ENCODE measurements at regions not wholly inside any gene's neighbourhood (a gene's known extent, or its start where the extent isn't known, plus 50 kb on each side); places are given as distances from the start of the nearest gene placed in this dataset.

DNA sequence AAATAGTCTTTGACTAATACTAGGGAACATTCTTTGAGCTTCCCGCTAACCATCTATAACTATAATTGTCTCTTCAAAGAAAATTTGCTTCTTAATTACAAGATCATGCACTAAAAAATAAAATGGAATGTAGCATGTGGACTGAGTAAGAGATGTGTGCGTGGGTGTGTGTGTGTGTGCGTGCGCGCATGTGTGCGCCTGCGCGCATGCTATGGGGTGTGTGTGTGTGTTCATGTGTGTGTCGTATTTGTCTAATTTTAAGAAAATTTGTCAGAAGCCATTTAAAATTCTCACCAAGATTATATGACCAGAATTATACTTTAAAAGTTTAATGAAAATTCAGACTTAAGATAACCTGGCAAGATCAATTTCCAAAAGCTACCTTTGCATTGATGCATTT lies 593.0 kb downstream of the ACTL7B start (continued):
- TF ChIP-seq ZNF462 (CRISPR knock-in tag; IDR thresholded peaks at IDR 0.05), result no peak

GRCh38 chr9:108259917-108260675 lies 595.7 kb downstream of the ACTL7B start:
- H3K36me3 Mint-ChIP-seq (ENCODE audit: low read depth), result no peaks in the 10 kb centered on the region
- no peaks in the 10 kb centered on the region for H3K4me1 ChIP-seq (ENCODE audit: insufficient read depth)
- no peak overlapping the region for H3K4me3 Mint-ChIP-seq
- H3K4me1 Mint-ChIP-seq, result no peaks in the 10 kb centered on the region
- no peak overlapping the region for H3K27ac ChIP-seq (ENCODE audit: low read depth)
- no peaks in the 10 kb centered on the region for H3K36me3 ChIP-seq (ENCODE audit: insufficient read depth)
- no peak overlapping the region for H2AFZ ChIP-seq
- no peaks in the 10 kb centered on the region for H3F3A ChIP-seq (replicated peaks; ENCODE audit: low read depth)
- ATAC-seq (no peak), DNase-seq (ENCODE audit: low spot score) (no peak)
- H4K20me1 ChIP-seq (replicated peaks; ENCODE audit: insufficient read depth), result no peaks in the 10 kb centered on the region
- no peak for TF ChIP-seq STAT1 (IDR thresholded peaks at IDR 0.05; ENCODE audit: unreplicated experiment)
- H3K9me2 ChIP-seq (ENCODE audit: insufficient read depth), result peaks cover 9% of the 10 kb centered on the region; the same call in 1 of the 2 replicates
- H3K27ac Mint-ChIP-seq, result no peak overlapping the region
- no peak overlapping the region for H3K4me2 ChIP-seq
- no peak overlapping the region for H3K4me3 ChIP-seq
- no peaks in the 10 kb centered on the region for H3K9me3 Mint-ChIP-seq
- H3K79me2 ChIP-seq (replicated peaks; ENCODE audit: insufficient read depth), result no peaks in the 10 kb centered on the region
- no peaks in the 10 kb centered on the region for H3K27me3 ChIP-seq (ENCODE audit: insufficient read depth)
- no peaks in the 10 kb centered on the region for H3K27me3 Mint-ChIP-seq (ENCODE audit: insufficient read depth, low read depth, poor library complexity)

GRCh38 chr9:108258640-108259039 lies 597.1 kb downstream of the ACTL7B start:
- no peaks in the 10 kb centered on the region for H4K20me1 ChIP-seq (replicated peaks; ENCODE audit: insufficient read depth)
- H3K4me1 ChIP-seq (ENCODE audit: insufficient read depth), result no peaks in the 10 kb centered on the region
- H3K27ac ChIP-seq (ENCODE audit: low read depth), result no peak overlapping the region
- no peaks in the 10 kb centered on the region for H3K79me2 ChIP-seq (replicated peaks; ENCODE audit: insufficient read depth)
- Mint-ChIP-seq H3K36me3 (ENCODE audit: low read depth) (no peaks in the 10 kb centered on the region), H3K4me3 (no peak overlapping the region), H3K4me1 (no peaks in the 10 kb centered on the region), H3K9me3 (no peaks in the 10 kb centered on the region), H3K27ac (no peak overlapping the region), H3K27me3 (ENCODE audit: insufficient read depth, low read depth, poor library complexity) (no peaks in the 10 kb centered on the region)
- H3K4me3 ChIP-seq, result no peak overlapping the region
- peaks cover 4% of the 10 kb centered on the region; the same call in 1 of the 2 replicates for H3K9me2 ChIP-seq (ENCODE audit: insufficient read depth)
- no peak overlapping the region for H2AFZ ChIP-seq
- no peak overlapping the region for H3K4me2 ChIP-seq
- no peaks in the 10 kb centered on the region for H3K36me3 ChIP-seq (ENCODE audit: insufficient read depth)
- H3F3A ChIP-seq (replicated peaks; ENCODE audit: low read depth), result no peaks in the 10 kb centered on the region
- H3K27me3 ChIP-seq (ENCODE audit: insufficient read depth), result no peaks in the 10 kb centered on the region
- DNase-seq (ENCODE audit: low spot score) (no peak), ATAC-seq (no peak)
- no peak for TF ChIP-seq ZNF114 (CRISPR knock-in tag; IDR thresholded peaks at IDR 0.05)
- TF ChIP-seq STAT1 (IDR thresholded peaks at IDR 0.05; ENCODE audit: unreplicated experiment), result no peak
- no peak for TF ChIP-seq REST (IDR thresholded peaks at IDR 0.05; ENCODE audit: unreplicated experiment)
- no peak for TF ChIP-seq EZH2phosphoT487 (IDR thresholded peaks at IDR 0.05; ENCODE audit: unreplicated experiment)

Data from GM23338 (cell line).